ENCODE measurements at regions not wholly inside any gene's neighbourhood (a gene's known extent, or its start where the extent isn't known, plus 50 kb on each side); places are given as distances from the start of the nearest gene placed in this dataset.

DNA sequence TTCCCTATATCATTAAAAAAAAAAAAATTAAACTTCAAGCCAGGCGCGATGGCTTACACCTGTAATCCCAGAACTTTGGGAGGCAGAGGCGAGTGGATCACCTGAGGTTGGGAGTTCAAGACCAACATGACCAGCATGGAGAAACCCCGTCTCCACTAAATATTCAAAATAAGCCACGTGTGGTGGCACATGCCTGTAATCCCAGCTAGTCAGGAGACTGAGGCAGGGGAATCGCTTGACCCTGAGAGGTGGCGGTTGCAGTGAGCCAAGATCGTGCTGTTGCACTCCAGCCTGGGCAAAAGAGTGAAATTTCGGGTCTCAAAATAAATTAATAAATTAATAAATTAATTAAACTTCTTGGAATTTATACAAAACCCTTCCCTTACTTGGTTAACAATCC lies 358.6 kb upstream of the CDH9 start:
- ATAC-seq (ENCODE audit: insufficient number of reproducible peaks, low FRiP score, low read depth) (no peak), DNase-seq (ENCODE audit: low spot score) (no peak)
- H3K36me3 ChIP-seq = no peaks in the 10 kb centered on the region
- H3K9me3 ChIP-seq = no peaks in the 10 kb centered on the region
- no peaks in the 10 kb centered on the region for H3K4me1 ChIP-seq (ENCODE audit: control insufficient read depth in 1 of 2, low read depth in 2 of 2)
- H3K27ac ChIP-seq = no peak overlapping the region
- no peaks in the 10 kb centered on the region for H3K27me3 ChIP-seq (replicated peaks; ENCODE audit: insufficient read depth)
- no peak for TF ChIP-seq CTCF (IDR thresholded peaks at IDR 0.05)
- H3K4me3 ChIP-seq = no peak overlapping the region

DNA sequence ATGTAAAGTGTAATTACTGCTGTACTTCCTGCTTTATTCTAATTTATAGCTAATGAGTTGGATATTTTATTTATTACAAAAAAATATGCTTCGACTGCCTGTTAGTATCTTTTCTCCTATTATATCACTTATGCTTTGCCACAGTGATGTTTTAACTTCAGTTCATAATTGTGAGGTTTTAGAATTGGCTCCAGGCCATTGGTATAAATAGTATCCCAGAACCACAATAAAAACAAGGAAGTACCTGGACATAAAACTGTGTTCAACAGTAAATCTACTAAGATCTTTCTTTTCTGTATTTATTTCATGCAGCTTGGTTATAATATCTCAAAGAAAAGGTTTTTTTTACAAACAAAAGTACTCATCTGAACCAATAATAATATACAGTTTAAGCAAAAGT lies 354.3 kb upstream of the CDH9 start:
- TF ChIP-seq CTCF (IDR thresholded peaks at IDR 0.05) = no peak
- ATAC-seq (ENCODE audit: insufficient number of reproducible peaks, low FRiP score, low read depth) (no peak), DNase-seq (ENCODE audit: low spot score) (no peak)
- Histone ChIP-seq H3K27me3 (replicated peaks; ENCODE audit: insufficient read depth) (no peaks in the 10 kb centered on the region), H3K9me3 (no peaks in the 10 kb centered on the region), H3K4me1 (ENCODE audit: control insufficient read depth in 1 of 2, low read depth in 2 of 2) (no peaks in the 10 kb centered on the region), H3K4me3 (no peak overlapping the region), H3K27ac (no peak overlapping the region), H3K36me3 (no peaks in the 10 kb centered on the region)

DNA sequence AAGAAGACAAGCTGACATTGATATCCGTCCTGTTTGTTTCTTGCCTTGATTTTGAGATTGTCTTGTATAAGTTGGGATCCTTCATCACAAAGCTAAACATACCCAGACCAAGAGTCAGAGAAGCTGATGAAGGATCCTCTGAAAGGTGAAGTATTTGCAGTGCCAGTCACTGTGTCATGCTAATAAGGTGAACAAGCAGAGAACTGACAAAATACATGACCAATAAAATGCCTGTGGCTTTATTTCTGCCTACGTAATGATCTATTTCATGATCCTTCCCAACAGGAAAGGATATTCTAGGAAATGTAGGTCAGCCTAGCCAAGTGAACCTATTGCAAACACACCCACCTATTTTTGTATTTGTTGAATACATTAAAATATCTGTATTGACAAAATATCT lies 351.3 kb upstream of the CDH9 start:
- H3K4me3 ChIP-seq = no peak overlapping the region
- ATAC-seq (ENCODE audit: insufficient number of reproducible peaks, low FRiP score, low read depth) (no peak), DNase-seq (ENCODE audit: low spot score) (no peak)
- no peaks in the 10 kb centered on the region for H3K27me3 ChIP-seq (replicated peaks; ENCODE audit: insufficient read depth)
- H3K27ac ChIP-seq = no peak overlapping the region
- H3K36me3 ChIP-seq = no peaks in the 10 kb centered on the region
- TF ChIP-seq CTCF (IDR thresholded peaks at IDR 0.05) = no peak
- no peaks in the 10 kb centered on the region for H3K9me3 ChIP-seq
- no peaks in the 10 kb centered on the region for H3K4me1 ChIP-seq (ENCODE audit: control insufficient read depth in 1 of 2, low read depth in 2 of 2)

- Histone ChIP-seq H3K36me3 (no peaks in the 10 kb centered on the region), H3K4me1 (ENCODE audit: control insufficient read depth in 1 of 2, low read depth in 2 of 2) (no peaks in the 10 kb centered on the region), H3K9me3 (no peaks in the 10 kb centered on the region), H3K4me3 (no peak overlapping the region), H3K27ac (no peak overlapping the region), H3K27me3 (replicated peaks; ENCODE audit: insufficient read depth) (no peaks in the 10 kb centered on the region)
- no peak for DNase-seq (ENCODE audit: low spot score)
- no peak for ATAC-seq (ENCODE audit: insufficient number of reproducible peaks, low FRiP score, low read depth)
- no peak for TF ChIP-seq CTCF (IDR thresholded peaks at IDR 0.05)
Observed at GRCh38 chr5:27388755-27389154, 350.4 kb upstream of the CDH9 start.

- no peaks in the 10 kb centered on the region for H3K4me1 ChIP-seq (ENCODE audit: control insufficient read depth in 1 of 2, low read depth in 2 of 2)
- DNase-seq (ENCODE audit: low spot score) = no peak
- no peak overlapping the region for H3K27ac ChIP-seq
- no peak for ATAC-seq (ENCODE audit: insufficient number of reproducible peaks, low FRiP score, low read depth)
- no peak for TF ChIP-seq CTCF (IDR thresholded peaks at IDR 0.05)
- H3K27me3 ChIP-seq (replicated peaks; ENCODE audit: insufficient read depth) = no peaks in the 10 kb centered on the region
- no peaks in the 10 kb centered on the region for H3K9me3 ChIP-seq
- no peaks in the 10 kb centered on the region for H3K36me3 ChIP-seq
- no peak overlapping the region for H3K4me3 ChIP-seq
Observed at GRCh38 chr5:27387535-27388073, 349.2 kb upstream of the CDH9 start.
